H1 (cell line): ENCODE measurements at regions not wholly inside any gene's neighbourhood (a gene's known extent, or its start where the extent isn't known, plus 50 kb on each side); places are given as distances from the start of the nearest gene placed in this dataset.
A peak's percentile ranks its signal among the peaks of the same experiment; 100 is the strongest.

Source experiments
- CTCF ChIA-PET: fragments of 300-600 bp; sonication (Branson Sonifier 250); formaldehyde crosslinking; loops from one replicate; lab custom pipeline; 2021; ENCODE audit not compliant: partially characterized antibody; lab: Charles Lee
- POLR2A ChIA-PET: fragments of 300-600 bp; sonication (Branson Sonifier 250); formaldehyde crosslinking; loops from one replicate; lab custom pipeline; 2021; ENCODE audit warnings: inconsistent platforms; ENCODE audit not compliant: partially characterized antibody; lab: Charles Lee
- DNase-seq, 2 experiments: peaks; one replicate each; pipeline versions ENCODE4 v3.0.0 to v3.0.0-alpha.2; 2010 to 2022; ENCODE audit warnings: low spot score in 2 of 2, low read depth in 1 of 2, mixed read lengths in 1 of 2
- FAIRE-seq: peaks from 2 replicates; lab custom pipeline; 2011; peaks lifted over from hg19 to GRCh38; lab: Jason Lieb, UNC
- H2AFZ ChIP-seq: 2 replicates; pipeline ENCODE4 v1.8.1; 2012; ENCODE audit warnings: low read length, inconsistent platforms
- H2AK5ac ChIP-seq: 2 replicates; pipeline ENCODE4 v1.6.1; 2013; ENCODE audit warnings: low read depth, low read length
- H2BK120ac ChIP-seq: replicated peaks from 2 replicates; pipeline ENCODE3; 2013; ENCODE audit warnings: low read depth, low read length, inconsistent platforms
- H2BK12ac ChIP-seq: 2 replicates; pipeline ENCODE4 v1.6.1; 2013; ENCODE audit warnings: low read depth, low read length
- H2BK15ac ChIP-seq: 2 replicates; pipeline ENCODE4 v1.6.1; 2013; ENCODE audit warnings: low read length
- H2BK20ac ChIP-seq: 2 replicates; pipeline ENCODE4 v1.6.1; 2013; ENCODE audit warnings: low read length
- H2BK5ac ChIP-seq: 2 replicates; pipeline ENCODE4 v1.6.1; 2013; ENCODE audit warnings: low read depth, low read length
- H3K14ac ChIP-seq: 2 replicates; pipeline ENCODE4 v1.6.1; 2013; ENCODE audit warnings: inconsistent platforms; ENCODE audit not compliant: insufficient read length
- H3K18ac ChIP-seq: 2 replicates; pipeline ENCODE4 v1.6.1; 2013; ENCODE audit warnings: low read length; ENCODE audit errors: extremely low read depth
- H3K23ac ChIP-seq: 2 replicates; pipeline ENCODE4 v1.6.1; 2013; ENCODE audit warnings: inconsistent platforms; ENCODE audit not compliant: insufficient read length
- H3K23me2 ChIP-seq: 2 replicates; pipeline ENCODE4 v1.6.1; 2013; ENCODE audit warnings: low read depth, low read length
- H3K27ac ChIP-seq: 2 replicates; pipeline ENCODE4 v1.6.1; 2011; ENCODE audit warnings: low read depth, low read length, inconsistent platforms
- H3K27me3 ChIP-seq, 4 experiments: replicated peaks in 1 of 4; 1 replicate in 1 of 4; 2 replicates in 3 of 4; pipeline versions ENCODE4 v1.6.1 to v1.8.1; 2011 to 2013; ENCODE audit warnings: low read length in 3 of 4, mild to moderate bottlenecking in 3 of 4, inconsistent platforms in 2 of 4, mixed read lengths in 2 of 4, moderate library complexity in 1 of 4; ENCODE audit not compliant: control insufficient read depth in 3 of 4, insufficient read depth in 3 of 4; ENCODE audit errors: extremely low read depth in 1 of 4
- H3K36me3 ChIP-seq, 4 experiments: 2 replicates each; pipeline versions ENCODE4 v1.6.1 to v1.8.1; 2011 to 2013; ENCODE audit warnings: mild to moderate bottlenecking in 4 of 4, low read length in 3 of 4, moderate library complexity in 2 of 4, control low read depth in 1 of 4, inconsistent platforms in 1 of 4; ENCODE audit not compliant: insufficient read depth in 4 of 4, control insufficient read depth in 2 of 4
- H3K4ac ChIP-seq: replicated peaks from 2 replicates; pipeline ENCODE3; 2013; ENCODE audit warnings: low read length, low read depth, mixed read lengths, inconsistent platforms; ENCODE audit not compliant: insufficient read length
- H3K4me1 ChIP-seq, 4 experiments: replicated peaks in 1 of 4; 1 replicate in 1 of 4; 2 replicates in 3 of 4; pipeline versions ENCODE4 v1.6.1 to v1.8.1; 2011 to 2013; ENCODE audit warnings: low read length in 3 of 4, inconsistent platforms in 2 of 4, mixed read lengths in 1 of 4; ENCODE audit not compliant: insufficient read depth in 4 of 4, control insufficient read depth in 3 of 4
- H3K4me2 ChIP-seq, 2 experiments: 2 replicates each; pipeline versions ENCODE4 v1.6.1 to v1.8.1; 2011 to 2013; ENCODE audit warnings: low read depth in 2 of 2, low read length in 2 of 2, control low read depth in 1 of 2, inconsistent platforms in 1 of 2, mild to moderate bottlenecking in 1 of 2; ENCODE audit not compliant: insufficient read depth in 1 of 2
- H3K4me3 ChIP-seq, 4 experiments: fragments of 200-600, 300-600 bp in 1 of 4; sonication (generic), shearing (Covaris generic), sonication (Bioruptor Twin) in 1 of 4; 2 replicates each; pipeline versions ENCODE4 v1.5.1 to v1.8.1; 2011 to 2016; ENCODE audit warnings: low read length in 4 of 4, low read depth in 3 of 4, control low read depth in 2 of 4, inconsistent platforms in 2 of 4, mild to moderate bottlenecking in 2 of 4, mixed read lengths in 1 of 4, moderate library complexity in 1 of 4; ENCODE audit not compliant: insufficient read depth in 2 of 4; ENCODE audit errors: extremely low read depth in 1 of 4
- H3K56ac ChIP-seq: replicated peaks from 2 replicates; pipeline ENCODE3; 2013; ENCODE audit warnings: low read depth, mild to moderate bottlenecking, mixed read lengths, low read length, inconsistent platforms; ENCODE audit not compliant: insufficient read length
- H3K79me1 ChIP-seq: 2 replicates; pipeline ENCODE4 v1.6.1; 2013; ENCODE audit warnings: low read depth, low read length, control low read depth
- H3K79me2 ChIP-seq, 2 experiments: 2 replicates each; pipeline versions ENCODE4 v1.6.1 to v1.8.1; 2012 to 2013; ENCODE audit warnings: low read length in 2 of 2, mild to moderate bottlenecking in 2 of 2, inconsistent platforms in 1 of 2; ENCODE audit not compliant: insufficient read depth in 2 of 2, control insufficient read depth in 1 of 2
- H3K9ac ChIP-seq, 4 experiments: replicated peaks in 1 of 4; 1 replicate in 1 of 4; 2 replicates in 3 of 4; pipeline versions ENCODE4 v1.6.1 to v1.8.1; 2011 to 2013; ENCODE audit warnings: low read depth in 3 of 4, low read length in 3 of 4, control low read depth in 2 of 4, mild to moderate bottlenecking in 2 of 4, moderate library complexity in 2 of 4, inconsistent platforms in 1 of 4; ENCODE audit errors: extremely low read depth in 1 of 4
- H3K9me3 ChIP-seq, 2 experiments: 2 replicates each; pipeline versions ENCODE4 v1.6.1 to v1.8.1; 2012 to 2013; ENCODE audit warnings: mild to moderate bottlenecking in 2 of 2, moderate library complexity in 2 of 2, control low read depth in 1 of 2, inconsistent platforms in 1 of 2, low read depth in 1 of 2, low read length in 1 of 2, mixed read lengths in 1 of 2; ENCODE audit not compliant: insufficient read depth in 2 of 2
- H4K20me1 ChIP-seq, 2 experiments: replicated peaks in 1 of 2; 2 replicates each; pipeline versions ENCODE3 to v1.8.1; 2011 to 2013; ENCODE audit warnings: inconsistent platforms in 2 of 2, low read length in 2 of 2, mild to moderate bottlenecking in 1 of 2; ENCODE audit not compliant: insufficient read depth in 2 of 2, control insufficient read depth in 1 of 2
- H4K5ac ChIP-seq: 2 replicates; pipeline ENCODE4 v1.6.1; 2013; ENCODE audit warnings: low read length, low read depth, mixed read lengths, inconsistent platforms; ENCODE audit not compliant: insufficient read length
- H4K8ac ChIP-seq: 2 replicates; pipeline ENCODE4 v1.8.0; 2013; ENCODE audit warnings: mild to moderate bottlenecking, moderate library complexity, low read length, inconsistent platforms; ENCODE audit not compliant: insufficient read depth; ENCODE audit errors: extremely low read depth
- H4K91ac ChIP-seq: replicated peaks from 2 replicates; pipeline ENCODE3; 2013; ENCODE audit warnings: low read length, mixed read lengths, inconsistent platforms; ENCODE audit not compliant: insufficient read length
- CHD2 ChIP-seq: IDR thresholded peaks from 2 replicates; pipeline ENCODE4 v1.6.1; 2012; ENCODE audit warnings: low read length, improper control_type of control experiment
- EGR1 ChIP-seq: IDR thresholded peaks from 2 replicates; pipeline ENCODE4 v1.6.1; 2011; ENCODE audit warnings: low read depth, low read length, borderline replicate concordance
- EP300 ChIP-seq, 2 experiments: IDR thresholded peaks; 1 replicate in 1 of 2; 2 replicates in 1 of 2; pipeline ENCODE4 v1.6.1; 2011 to 2012; ENCODE audit warnings: low read depth in 2 of 2, low read length in 2 of 2, mild to moderate bottlenecking in 2 of 2, borderline replicate concordance in 1 of 2, inconsistent platforms in 1 of 2, moderate library complexity in 1 of 2
- EZH2 ChIP-seq: fragments of 200-600 bp; sonication (generic); IDR thresholded peaks from 2 replicates; pipeline ENCODE4 v1.7.1; 2012; ENCODE audit warnings: low read depth, mild to moderate bottlenecking, moderate library complexity, low read length, inconsistent platforms; ENCODE audit not compliant: severe bottlenecking
- HDAC6 ChIP-seq: IDR thresholded peaks from one replicate; pipeline ENCODE4 v1.7.1; 2012; ENCODE audit warnings: low read depth, mild to moderate bottlenecking, inconsistent platforms, low read length, moderate library complexity
- KDM4A ChIP-seq: IDR thresholded peaks from one replicate; pipeline ENCODE4 v1.7.1; 2012; ENCODE audit warnings: low read depth, mild to moderate bottlenecking, moderate library complexity, low read length, inconsistent platforms; ENCODE audit not compliant: severe bottlenecking
- MAFK ChIP-seq: IDR thresholded peaks from 2 replicates; pipeline ENCODE4 v1.6.1; 2012; ENCODE audit warnings: low read depth, mild to moderate bottlenecking, improper control_type of control experiment, low read length
- POU5F1 ChIP-seq: IDR thresholded peaks from 2 replicates; pipeline ENCODE4 v1.6.1; 2011; ENCODE audit warnings: low read depth, mild to moderate bottlenecking, low read length, moderate library complexity
- RNF2 ChIP-seq: fragments of 200-900, 300-1000 bp; sonication (generic); IDR thresholded peaks from 2 replicates; pipeline ENCODE4 v1.7.1; 2016; ENCODE audit warnings: borderline replicate concordance, low read depth, mild to moderate bottlenecking, antibody characterized with exemption, low read length; ENCODE audit not compliant: poor library complexity, severe bottlenecking; ENCODE audit errors: missing control alignments
- RXRA ChIP-seq: IDR thresholded peaks from 2 replicates; pipeline ENCODE4 v1.6.1; 2011; ENCODE audit warnings: low read depth, mild to moderate bottlenecking, low read length, moderate library complexity; ENCODE audit not compliant: insufficient read depth
- SAP30 ChIP-seq: fragments of 300-600 bp; sonication (generic); IDR thresholded peaks from 2 replicates; pipeline ENCODE4 v1.7.1; 2012; ENCODE audit warnings: low read length, moderate library complexity, mild to moderate bottlenecking, inconsistent platforms; ENCODE audit not compliant: insufficient read depth, insufficient replicate concordance
- SP1 ChIP-seq: IDR thresholded peaks from 2 replicates; pipeline ENCODE4 v1.6.1; 2011; ENCODE audit warnings: low read depth, low read length
- TAF1 ChIP-seq: IDR thresholded peaks from 2 replicates; pipeline ENCODE4 v1.6.1; 2011; ENCODE audit warnings: mild to moderate bottlenecking, low read depth, low read length
- ZNF274 ChIP-seq: IDR thresholded peaks from 2 replicates; pipeline ENCODE4 v1.7.0; 2012; ENCODE audit warnings: low read length, borderline replicate concordance; ENCODE audit errors: extremely low read depth
- WGBS, 2 experiments: shearing (Covaris generic) in 1 of 2; methylation state at CpG; one replicate each; pipeline versions ENCODE4 v1.1.6 to v1.1.7; 2013 to 2015; ENCODE audit warnings: low lambda C conversion rate in 2 of 2, mixed read lengths in 2 of 2, inconsistent platforms in 1 of 2, low coverage in 1 of 2, missing lambda C conversion rate in 1 of 2; ENCODE audit not compliant: insufficient replicate concordance in 2 of 2, insufficient coverage in 1 of 2, insufficient read length in 1 of 2; ENCODE audit errors: extremely low coverage in 1 of 2, missing lambda C conversion rate in 1 of 2; 5-methylcytosine and 5-hydroxymethylcytosine counted together

DNA sequence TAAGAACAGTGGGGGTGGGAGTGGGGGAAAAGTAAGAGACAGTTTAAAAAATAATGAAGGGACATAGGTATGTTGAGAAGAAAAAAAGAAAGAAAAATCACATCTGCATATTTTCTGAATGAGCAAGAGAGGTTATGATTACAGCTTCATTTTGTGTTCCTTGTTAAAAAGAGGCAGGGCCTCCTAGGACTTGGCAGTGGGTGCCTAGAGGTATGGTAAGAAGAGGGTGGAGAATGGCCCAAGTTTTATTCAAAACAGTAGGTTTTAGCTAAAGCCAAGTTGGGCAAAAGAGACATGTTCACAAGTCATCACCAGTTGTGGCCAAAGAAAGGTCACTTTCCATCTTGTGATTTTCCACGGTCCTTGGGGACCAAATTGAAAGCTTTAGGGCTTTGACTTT is 643.4 kb downstream of the CCDC171 start:
- Histone ChIP-seq H2AFZ (no peak overlapping the region), H3K36me3 (no peaks in the 10 kb centered on the region), H2BK20ac (no peak overlapping the region), H2BK12ac (no peak overlapping the region), H4K8ac (no peak overlapping the region), H3K79me1 (no peaks in the 10 kb centered on the region), H3K4me3 (no peak overlapping the region), H3K9ac (no peak overlapping the region), H3K79me2 (no peaks in the 10 kb centered on the region), H3K9me3 (no peaks in the 10 kb centered on the region), H3K23me2 (no peaks in the 10 kb centered on the region), H2BK15ac (no peak overlapping the region), H3K27me3 (no peaks in the 10 kb centered on the region; a peak in 1 of 7 replicates), H4K20me1 (no peaks in the 10 kb centered on the region), H3K14ac (no peak overlapping the region), H3K4me1 (peaks cover 1 to 7% (median 4%) of the 10 kb centered on the region in 4 experiments; a peak in 3 of 7 replicates), H2BK120ac (no peak overlapping the region), H2BK5ac (no peak overlapping the region), H3K27ac (no peak overlapping the region), H3K18ac (no peak overlapping the region), H3K4me2 (no peak overlapping the region), H3K4ac (no peak overlapping the region), H2AK5ac (no peak overlapping the region), H3K56ac (no peak overlapping the region), H3K23ac (no peak overlapping the region), H4K91ac (no peak overlapping the region), H4K5ac (no peak overlapping the region)
- FAIRE-seq: peak; percentile 13
- ChIA-PET POLR2A (no interaction called here), CTCF (interaction anchor here (0.6 to 1.4 kb wide), 5 partner anchors 53 to 116 kb away, joined by 3 read pairs; no protein-coding TSS in a partner anchor)
- TF ChIP-seq RXRA (no peak), EZH2 (no peak), TAF1 (no peak), SP1 (no peak), KDM4A (no peak), CHD2 (no peak), MAFK (no peak), EGR1 (no peak), HDAC6 (no peak), ZNF274 (no peak), POU5F1 (no peak), SAP30 (no peak), RNF2 (no peak), EP300 (IDR thresholded peaks at IDR 0.05; ENCODE audit: borderline replicate concordance in 1 of 2, low read depth in 2 of 2, low read length in 2 of 2) (no peak)
- DNase-seq: no peak
- 87% methylated on average over 1 of the region's 1 CpG; no CpG with 5 or more reads in 1 of the 2 experiments for WGBS, 2 experiments
